ENCODE measurements at regions not wholly inside any gene's neighbourhood (a gene's known extent, or its start where the extent isn't known, plus 50 kb on each side); places are given as distances from the start of the nearest gene placed in this dataset.

DNA sequence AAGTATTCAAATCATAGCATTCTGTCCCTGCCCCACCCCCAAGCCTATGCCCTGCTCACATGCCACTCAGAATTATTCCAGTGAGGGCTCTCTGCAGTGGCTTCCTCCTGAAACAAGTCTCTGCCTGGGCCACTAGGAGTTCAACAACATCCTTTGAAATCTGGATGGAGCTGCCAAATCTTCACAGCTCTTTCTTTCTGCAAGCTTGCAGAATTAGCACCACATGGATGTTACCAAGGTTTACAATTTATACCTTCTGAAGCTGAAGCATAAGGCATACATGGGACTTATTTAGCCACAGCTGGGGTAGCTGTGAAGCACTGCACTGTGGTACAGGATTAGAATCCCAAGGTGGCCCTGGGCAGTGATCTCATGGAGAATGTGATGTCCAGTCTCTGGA lies 577.5 kb downstream of the CD109 start:
- Histone ChIP-seq H3K9me2 (ENCODE audit: insufficient read depth, low read length) (no peaks in the 10 kb centered on the region), H3K79me2 (replicated peaks; ENCODE audit: insufficient read depth, low read length) (no peaks in the 10 kb centered on the region)

DNA sequence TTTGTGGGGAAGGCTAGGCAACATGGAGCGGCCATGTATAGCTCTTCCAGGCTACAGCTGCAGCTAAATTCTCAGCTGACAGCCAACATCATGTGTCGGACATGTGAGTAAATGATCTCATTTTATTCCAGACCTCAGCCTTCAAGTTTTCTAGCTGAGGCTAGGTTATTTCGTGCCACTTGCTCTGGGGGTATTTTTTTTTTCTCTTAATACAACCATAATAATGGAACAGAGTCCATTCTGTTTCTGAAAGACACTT lies 573.5 kb downstream of the CD109 start:
- H3K4me3 ChIP-seq (ENCODE audit: low read length): no peak overlapping the region
- no peak overlapping the region for H3K4me2 ChIP-seq (ENCODE audit: low read length)
- H4K20me1 ChIP-seq (ENCODE audit: insufficient read depth): no peaks in the 10 kb centered on the region
- H3K9ac ChIP-seq (ENCODE audit: low read length): no peak overlapping the region
- H3K27me3 ChIP-seq (ENCODE audit: insufficient read depth, low read depth, low read length): no peaks in the 10 kb centered on the region
- H3K9me3 ChIP-seq (ENCODE audit: low read length): no peaks in the 10 kb centered on the region
- H2AFZ ChIP-seq (ENCODE audit: low read depth, low read length): no peak overlapping the region
- no peak overlapping the region for H3K27ac ChIP-seq (ENCODE audit: low read length)
- no peaks in the 10 kb centered on the region for H3K36me3 ChIP-seq (ENCODE audit: insufficient read depth, low read length)
- no peaks in the 10 kb centered on the region for H3F3A ChIP-seq (ENCODE audit: insufficient read depth, low read length, poor library complexity, severe bottlenecking)
- H3K9me2 ChIP-seq (ENCODE audit: insufficient read depth, low read length): no peaks in the 10 kb centered on the region
- TF ChIP-seq CTCF (IDR thresholded peaks at IDR 0.05; ENCODE audit: poor library complexity, severe bottlenecking) (no peak), POLR2AphosphoS5 (IDR thresholded peaks at IDR 0.05) (no peak), EP300 (conservative IDR thresholded peaks at IDR 0.05; ENCODE audit: poor library complexity, severe bottlenecking) (no peak), RAD21 (conservative IDR thresholded peaks at IDR 0.05) (no peak), MXI1 (conservative IDR thresholded peaks at IDR 0.05; ENCODE audit: poor library complexity, severe bottlenecking) (no peak), TAF1 (IDR thresholded peaks at IDR 0.05; ENCODE audit: low read depth) (no peak), EZH2 (IDR thresholded peaks at IDR 0.05; ENCODE audit: borderline replicate concordance, insufficient read depth, low read length, poor library complexity, severe bottlenecking) (no peak), SMC3 (conservative IDR thresholded peaks at IDR 0.05; ENCODE audit: poor library complexity) (no peak)
- TF ChIP-seq, protein P1, sequence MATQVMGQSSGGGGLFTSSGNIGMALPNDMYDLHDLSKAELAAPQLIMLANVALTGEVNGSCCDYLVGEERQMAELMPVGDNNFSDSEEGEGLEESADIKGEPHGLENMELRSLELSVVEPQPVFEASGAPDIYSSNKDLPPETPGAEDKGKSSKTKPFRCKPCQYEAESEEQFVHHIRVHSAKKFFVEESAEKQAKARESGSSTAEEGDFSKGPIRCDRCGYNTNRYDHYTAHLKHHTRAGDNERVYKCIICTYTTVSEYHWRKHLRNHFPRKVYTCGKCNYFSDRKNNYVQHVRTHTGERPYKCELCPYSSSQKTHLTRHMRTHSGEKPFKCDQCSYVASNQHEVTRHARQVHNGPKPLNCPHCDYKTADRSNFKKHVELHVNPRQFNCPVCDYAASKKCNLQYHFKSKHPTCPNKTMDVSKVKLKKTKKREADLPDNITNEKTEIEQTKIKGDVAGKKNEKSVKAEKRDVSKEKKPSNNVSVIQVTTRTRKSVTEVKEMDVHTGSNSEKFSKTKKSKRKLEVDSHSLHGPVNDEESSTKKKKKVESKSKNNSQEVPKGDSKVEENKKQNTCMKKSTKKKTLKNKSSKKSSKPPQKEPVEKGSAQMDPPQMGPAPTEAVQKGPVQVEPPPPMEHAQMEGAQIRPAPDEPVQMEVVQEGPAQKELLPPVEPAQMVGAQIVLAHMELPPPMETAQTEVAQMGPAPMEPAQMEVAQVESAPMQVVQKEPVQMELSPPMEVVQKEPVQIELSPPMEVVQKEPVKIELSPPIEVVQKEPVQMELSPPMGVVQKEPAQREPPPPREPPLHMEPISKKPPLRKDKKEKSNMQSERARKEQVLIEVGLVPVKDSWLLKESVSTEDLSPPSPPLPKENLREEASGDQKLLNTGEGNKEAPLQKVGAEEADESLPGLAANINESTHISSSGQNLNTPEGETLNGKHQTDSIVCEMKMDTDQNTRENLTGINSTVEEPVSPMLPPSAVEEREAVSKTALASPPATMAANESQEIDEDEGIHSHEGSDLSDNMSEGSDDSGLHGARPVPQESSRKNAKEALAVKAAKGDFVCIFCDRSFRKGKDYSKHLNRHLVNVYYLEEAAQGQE (IDR thresholded peaks at IDR 0.05; ENCODE audit: borderline replicate concordance): no peak
- no peaks in the 10 kb centered on the region for H3K79me2 ChIP-seq (replicated peaks; ENCODE audit: insufficient read depth, low read length)

More for the DNA sequence above, 577.5 kb downstream of the CD109 start:
- H3K4me3 ChIP-seq (ENCODE audit: low read length): no peak overlapping the region
- H3K9me3 ChIP-seq (ENCODE audit: low read length): no peaks in the 10 kb centered on the region
- no peaks in the 10 kb centered on the region for H3K36me3 ChIP-seq (ENCODE audit: insufficient read depth, low read length)
- H2AFZ ChIP-seq (ENCODE audit: low read depth, low read length): no peak overlapping the region
- no peak overlapping the region for H3K4me2 ChIP-seq (ENCODE audit: low read length)
- H3K27me3 ChIP-seq (ENCODE audit: insufficient read depth, low read depth, low read length): no peaks in the 10 kb centered on the region
- no peak for TF ChIP-seq RAD21 (conservative IDR thresholded peaks at IDR 0.05)
- no peaks in the 10 kb centered on the region for H4K20me1 ChIP-seq (ENCODE audit: insufficient read depth)
- no peak overlapping the region for H3K9ac ChIP-seq (ENCODE audit: low read length)
- no peaks in the 10 kb centered on the region for H3F3A ChIP-seq (ENCODE audit: insufficient read depth, low read length, poor library complexity, severe bottlenecking)
- no peak overlapping the region for H3K27ac ChIP-seq (ENCODE audit: low read length)

Measured in neural cell (in vitro differentiated cells).